NB4 (cell line): ENCODE measurements at regions not wholly inside any gene's neighbourhood (a gene's known extent, or its start where the extent isn't known, plus 50 kb on each side); places are given as distances from the start of the nearest gene placed in this dataset.

Source experiments
- POLR2A ChIP-seq: IDR thresholded peaks from 2 replicates; pipeline ENCODE4 v1.6.1; 2011; ENCODE audit warnings: mild to moderate bottlenecking; ENCODE audit not compliant: insufficient read length; ENCODE audit errors: extremely low read depth
- TF ChIP-seq, protein P1 (sequence below): IDR thresholded peaks from one replicate; pipeline ENCODE4 v1.5.1; 2012; ENCODE audit warnings: low read depth, low read length
- TF ChIP-seq, protein P2 (sequence below): IDR thresholded peaks from 2 replicates; pipeline ENCODE4 v1.6.1; 2011; ENCODE audit warnings: low read depth, low read length

DNA sequence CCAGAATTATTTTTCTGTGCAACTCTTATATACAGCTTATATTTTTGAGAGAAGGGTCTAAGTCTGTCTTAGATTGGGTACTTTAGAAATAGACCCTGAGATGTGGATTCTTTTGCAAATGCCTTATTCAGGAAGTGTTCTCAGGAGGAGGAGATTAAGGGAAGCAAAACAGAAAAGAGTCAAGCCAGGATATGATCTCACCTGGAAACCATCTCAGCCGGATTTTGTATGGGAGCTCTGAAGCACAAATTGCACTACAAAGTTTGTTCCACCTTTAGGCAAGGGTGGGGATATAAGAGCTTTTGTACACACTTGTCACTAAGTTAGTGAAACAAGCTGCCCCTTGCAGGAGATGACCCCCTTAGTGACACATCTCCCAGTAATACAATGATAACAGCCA, 121.2 kb upstream of the GRPR start:
- no peak for TF ChIP-seq POLR2A
- TF ChIP-seq, protein P1, sequence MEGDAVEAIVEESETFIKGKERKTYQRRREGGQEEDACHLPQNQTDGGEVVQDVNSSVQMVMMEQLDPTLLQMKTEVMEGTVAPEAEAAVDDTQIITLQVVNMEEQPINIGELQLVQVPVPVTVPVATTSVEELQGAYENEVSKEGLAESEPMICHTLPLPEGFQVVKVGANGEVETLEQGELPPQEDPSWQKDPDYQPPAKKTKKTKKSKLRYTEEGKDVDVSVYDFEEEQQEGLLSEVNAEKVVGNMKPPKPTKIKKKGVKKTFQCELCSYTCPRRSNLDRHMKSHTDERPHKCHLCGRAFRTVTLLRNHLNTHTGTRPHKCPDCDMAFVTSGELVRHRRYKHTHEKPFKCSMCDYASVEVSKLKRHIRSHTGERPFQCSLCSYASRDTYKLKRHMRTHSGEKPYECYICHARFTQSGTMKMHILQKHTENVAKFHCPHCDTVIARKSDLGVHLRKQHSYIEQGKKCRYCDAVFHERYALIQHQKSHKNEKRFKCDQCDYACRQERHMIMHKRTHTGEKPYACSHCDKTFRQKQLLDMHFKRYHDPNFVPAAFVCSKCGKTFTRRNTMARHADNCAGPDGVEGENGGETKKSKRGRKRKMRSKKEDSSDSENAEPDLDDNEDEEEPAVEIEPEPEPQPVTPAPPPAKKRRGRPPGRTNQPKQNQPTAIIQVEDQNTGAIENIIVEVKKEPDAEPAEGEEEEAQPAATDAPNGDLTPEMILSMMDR = no peak
- TF ChIP-seq, protein P2, sequence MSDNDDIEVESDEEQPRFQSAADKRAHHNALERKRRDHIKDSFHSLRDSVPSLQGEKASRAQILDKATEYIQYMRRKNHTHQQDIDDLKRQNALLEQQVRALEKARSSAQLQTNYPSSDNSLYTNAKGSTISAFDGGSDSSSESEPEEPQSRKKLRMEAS = no peak
